ENCODE measurements at regions not wholly inside any gene's neighbourhood (a gene's known extent, or its start where the extent isn't known, plus 50 kb on each side); places are given as distances from the start of the nearest gene placed in this dataset.

DNA sequence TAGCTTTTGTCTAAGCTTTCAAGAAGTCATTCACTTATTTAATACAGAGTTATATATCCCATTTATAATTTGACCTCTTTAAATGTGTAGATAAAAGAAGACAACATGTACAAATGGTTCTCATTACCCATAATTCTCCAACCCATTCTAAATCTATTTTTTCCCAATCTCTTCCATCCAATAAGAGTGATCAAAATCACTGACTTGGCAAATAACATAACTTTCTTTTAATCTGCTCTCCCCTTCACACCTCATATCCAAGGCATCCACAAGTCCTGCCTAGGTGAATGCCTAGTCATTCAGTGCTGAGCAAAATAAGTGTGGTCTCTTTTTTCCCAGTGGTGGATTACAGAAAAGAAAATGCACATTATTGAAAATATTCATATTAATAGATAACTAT is 1231.1 kb downstream of the CDH11 start:
- Histone ChIP-seq H3K36me3 (no peaks in the 10 kb centered on the region), H3K27ac (no peak overlapping the region), H3K4me3 (no peak overlapping the region), H3K4me1 (no peaks in the 10 kb centered on the region), H3K9me3 (no peaks in the 10 kb centered on the region), H3K27me3 (no peaks in the 10 kb centered on the region)
- no peak for DNase-seq
- intact Hi-C loops (cut with DNase I; ENCODE audit: low total_unique reads), result no loop called here
- TF ChIP-seq, protein P1, sequence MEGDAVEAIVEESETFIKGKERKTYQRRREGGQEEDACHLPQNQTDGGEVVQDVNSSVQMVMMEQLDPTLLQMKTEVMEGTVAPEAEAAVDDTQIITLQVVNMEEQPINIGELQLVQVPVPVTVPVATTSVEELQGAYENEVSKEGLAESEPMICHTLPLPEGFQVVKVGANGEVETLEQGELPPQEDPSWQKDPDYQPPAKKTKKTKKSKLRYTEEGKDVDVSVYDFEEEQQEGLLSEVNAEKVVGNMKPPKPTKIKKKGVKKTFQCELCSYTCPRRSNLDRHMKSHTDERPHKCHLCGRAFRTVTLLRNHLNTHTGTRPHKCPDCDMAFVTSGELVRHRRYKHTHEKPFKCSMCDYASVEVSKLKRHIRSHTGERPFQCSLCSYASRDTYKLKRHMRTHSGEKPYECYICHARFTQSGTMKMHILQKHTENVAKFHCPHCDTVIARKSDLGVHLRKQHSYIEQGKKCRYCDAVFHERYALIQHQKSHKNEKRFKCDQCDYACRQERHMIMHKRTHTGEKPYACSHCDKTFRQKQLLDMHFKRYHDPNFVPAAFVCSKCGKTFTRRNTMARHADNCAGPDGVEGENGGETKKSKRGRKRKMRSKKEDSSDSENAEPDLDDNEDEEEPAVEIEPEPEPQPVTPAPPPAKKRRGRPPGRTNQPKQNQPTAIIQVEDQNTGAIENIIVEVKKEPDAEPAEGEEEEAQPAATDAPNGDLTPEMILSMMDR (IDR thresholded peaks at IDR 0.05), result no peak
- no peak for TF ChIP-seq POLR2A (IDR thresholded peaks at IDR 0.05)

DNA sequence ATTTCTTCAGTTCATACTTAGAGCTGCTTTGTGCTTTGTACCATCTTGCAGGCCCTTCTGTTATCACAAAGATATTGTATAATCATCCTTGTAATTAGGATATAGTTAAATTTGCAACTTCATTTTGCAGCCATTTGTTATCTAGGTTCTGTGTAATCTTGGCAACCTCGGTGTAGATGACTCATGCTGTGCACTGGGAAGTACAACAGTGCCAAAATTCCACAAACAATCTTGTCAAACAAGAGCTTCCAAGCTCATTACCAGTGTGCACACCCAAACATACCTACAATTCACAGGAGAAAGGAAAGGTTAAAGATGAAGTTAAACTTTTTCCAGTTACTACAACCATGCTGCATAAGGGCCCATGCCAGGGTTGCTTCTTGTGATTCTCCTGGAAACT is 1231.8 kb downstream of the CDH11 start:
- H3K36me3 ChIP-seq, result no peaks in the 10 kb centered on the region
- H3K9me3 ChIP-seq, result no peaks in the 10 kb centered on the region
- no peaks in the 10 kb centered on the region for H3K4me1 ChIP-seq
- TF ChIP-seq POLR2A (IDR thresholded peaks at IDR 0.05), result no peak
- TF ChIP-seq, protein P1 (IDR thresholded peaks at IDR 0.05), result no peak
- no peak for DNase-seq
- H3K27ac ChIP-seq, result no peak overlapping the region
- no peaks in the 10 kb centered on the region for H3K27me3 ChIP-seq
- intact Hi-C loops (cut with DNase I; ENCODE audit: low total_unique reads), result no loop called here
- H3K4me3 ChIP-seq, result no peak overlapping the region

DNA sequence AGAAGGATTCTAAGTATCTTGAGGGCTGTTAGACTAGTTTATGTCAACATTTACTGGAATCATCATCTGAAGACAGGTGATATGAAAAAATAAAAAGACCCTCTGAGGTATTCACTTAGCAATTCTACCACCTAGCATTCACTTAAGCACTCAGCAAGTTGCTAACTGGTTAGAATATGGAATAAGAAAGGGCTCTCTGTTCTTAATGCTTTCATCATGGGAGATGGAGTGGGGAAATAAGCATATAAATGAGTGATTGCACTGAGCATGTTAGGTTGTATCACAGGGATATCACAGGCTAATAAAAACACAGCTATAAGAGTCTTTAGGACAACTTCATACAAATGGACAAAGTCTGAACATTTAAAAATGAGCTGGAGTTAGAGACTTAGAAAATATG is 1238.8 kb downstream of the CDH11 start:
- no peaks in the 10 kb centered on the region for H3K9me3 ChIP-seq

DNA sequence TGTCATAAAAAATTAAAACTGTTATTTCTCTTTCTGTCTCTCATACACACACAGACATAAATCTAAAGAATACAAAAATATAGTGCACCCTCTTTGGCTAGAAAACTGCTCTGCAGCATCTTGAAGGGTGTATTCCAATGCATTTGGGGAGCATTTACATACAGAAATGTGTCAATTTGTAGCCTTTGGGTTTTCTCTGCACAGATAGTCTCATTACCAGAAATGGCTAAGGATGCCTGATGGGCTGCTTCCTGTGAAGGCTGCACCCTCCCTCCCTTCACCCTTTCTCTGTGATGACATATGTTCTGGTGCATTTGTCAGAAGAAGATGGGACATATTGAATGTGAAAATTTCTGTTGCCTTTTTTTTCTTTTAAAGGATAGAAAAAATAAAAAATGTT is 1239.3 kb downstream of the CDH11 start:
- DNase-seq, result no peak
- Histone ChIP-seq H3K36me3 (no peaks in the 10 kb centered on the region), H3K4me3 (no peak overlapping the region), H3K27ac (no peak overlapping the region), H3K9me3 (no peaks in the 10 kb centered on the region), H3K4me1 (no peaks in the 10 kb centered on the region), H3K27me3 (no peaks in the 10 kb centered on the region)
- TF ChIP-seq POLR2A (IDR thresholded peaks at IDR 0.05), result no peak
- TF ChIP-seq, protein P1 (IDR thresholded peaks at IDR 0.05), result no peak
- intact Hi-C loops (cut with DNase I; ENCODE audit: low total_unique reads), result no loop called here

More for the DNA sequence above, 1238.8 kb downstream of the CDH11 start:
- no peaks in the 10 kb centered on the region for H3K36me3 ChIP-seq
- no peak for DNase-seq
- intact Hi-C loops (cut with DNase I; ENCODE audit: low total_unique reads), result no loop called here
- H3K4me1 ChIP-seq, result no peaks in the 10 kb centered on the region
- no peaks in the 10 kb centered on the region for H3K27me3 ChIP-seq
- no peak for TF ChIP-seq POLR2A (IDR thresholded peaks at IDR 0.05)
- TF ChIP-seq, protein P1 (IDR thresholded peaks at IDR 0.05), result no peak
- no peak overlapping the region for H3K4me3 ChIP-seq
- no peak overlapping the region for H3K27ac ChIP-seq

DNA sequence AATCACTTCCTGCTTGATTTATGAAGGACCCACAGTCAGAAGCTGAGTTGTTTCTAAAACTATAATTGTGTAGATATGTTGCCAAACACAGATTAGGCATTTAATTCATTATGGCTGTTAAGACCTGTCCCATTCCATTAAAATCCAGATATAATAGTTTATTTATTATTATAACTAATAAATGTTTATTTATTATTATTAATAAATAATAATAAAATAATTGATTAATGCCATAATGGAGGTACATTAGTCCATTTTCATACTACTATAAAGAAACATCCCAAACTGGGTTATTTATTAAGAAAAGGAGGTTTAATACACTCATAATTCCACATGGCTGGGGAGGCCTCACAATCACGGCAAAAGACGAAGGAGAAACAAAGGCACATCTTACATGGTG is 1240.9 kb downstream of the CDH11 start:
- TF ChIP-seq, protein P1 (IDR thresholded peaks at IDR 0.05), result no peak
- no peak for TF ChIP-seq POLR2A (IDR thresholded peaks at IDR 0.05)
- DNase-seq, result no peak
- no peak overlapping the region for H3K4me3 ChIP-seq
- H3K9me3 ChIP-seq, result no peaks in the 10 kb centered on the region
- H3K27me3 ChIP-seq, result no peaks in the 10 kb centered on the region
- no peaks in the 10 kb centered on the region for H3K4me1 ChIP-seq
- intact Hi-C loops (cut with DNase I; ENCODE audit: low total_unique reads), result no loop called here
- H3K36me3 ChIP-seq, result no peaks in the 10 kb centered on the region
- H3K27ac ChIP-seq, result no peak overlapping the region

Data from uterus (tissue), 3 donors.